ENCODE measurements at regions not wholly inside any gene's neighbourhood (a gene's known extent, or its start where the extent isn't known, plus 50 kb on each side); places are given as distances from the start of the nearest gene placed in this dataset.

GRCh38 chr2:215782295-215782694 lies 231.1 kb downstream of the MREG start:
- TF ChIP-seq, protein P1, sequence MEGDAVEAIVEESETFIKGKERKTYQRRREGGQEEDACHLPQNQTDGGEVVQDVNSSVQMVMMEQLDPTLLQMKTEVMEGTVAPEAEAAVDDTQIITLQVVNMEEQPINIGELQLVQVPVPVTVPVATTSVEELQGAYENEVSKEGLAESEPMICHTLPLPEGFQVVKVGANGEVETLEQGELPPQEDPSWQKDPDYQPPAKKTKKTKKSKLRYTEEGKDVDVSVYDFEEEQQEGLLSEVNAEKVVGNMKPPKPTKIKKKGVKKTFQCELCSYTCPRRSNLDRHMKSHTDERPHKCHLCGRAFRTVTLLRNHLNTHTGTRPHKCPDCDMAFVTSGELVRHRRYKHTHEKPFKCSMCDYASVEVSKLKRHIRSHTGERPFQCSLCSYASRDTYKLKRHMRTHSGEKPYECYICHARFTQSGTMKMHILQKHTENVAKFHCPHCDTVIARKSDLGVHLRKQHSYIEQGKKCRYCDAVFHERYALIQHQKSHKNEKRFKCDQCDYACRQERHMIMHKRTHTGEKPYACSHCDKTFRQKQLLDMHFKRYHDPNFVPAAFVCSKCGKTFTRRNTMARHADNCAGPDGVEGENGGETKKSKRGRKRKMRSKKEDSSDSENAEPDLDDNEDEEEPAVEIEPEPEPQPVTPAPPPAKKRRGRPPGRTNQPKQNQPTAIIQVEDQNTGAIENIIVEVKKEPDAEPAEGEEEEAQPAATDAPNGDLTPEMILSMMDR (IDR thresholded peaks at IDR 0.05; ENCODE audit: insufficient read depth, low read length), result no peak
- no peak for TF ChIP-seq POLR2AphosphoS5 (IDR thresholded peaks at IDR 0.05; ENCODE audit: low read depth)
- no peak for TF ChIP-seq GABPA (IDR thresholded peaks at IDR 0.05; ENCODE audit: low read depth)

All from HL-60 (cell line).